ENCODE measurements at regions not wholly inside any gene's neighbourhood (a gene's known extent, or its start where the extent isn't known, plus 50 kb on each side); places are given as distances from the start of the nearest gene placed in this dataset.
"Not testable (repeated sequence)": the region's sequence is repeated elsewhere in the genome, so short reads cannot be mapped to it uniquely, and the experiment has no call there.

- no peaks in the 10 kb centered on the region for H3K9me3 ChIP-seq (ENCODE audit: control insufficient read depth, insufficient read depth, low read depth, low read length)
- in situ Hi-C loops (cut with HindIII; ENCODE audit: low pct_unique_long_range_greater_than_20kb, low sequenced_read_pairs) (no loop called here), intact Hi-C loops (cut with micrococcal nuclease; ENCODE audit: unreplicated experiment) (no loop called here)
- no peaks in the 10 kb centered on the region for H3K4me1 ChIP-seq (ENCODE audit: control insufficient read depth, insufficient read depth, low read length)
- ATAC-seq = no peak
- no peaks in the 10 kb centered on the region for H3K27me3 ChIP-seq (ENCODE audit: control insufficient read depth, insufficient read depth, low read length)
- POLR2A ChIA-PET = no interaction called here
- H3K27ac ChIP-seq (ENCODE audit: low read length) = no peak overlapping the region
- CTCF ChIA-PET = no interaction called here
- no peak for DNase-seq (ENCODE audit: low read depth, low spot score)
- no peak overlapping the region for H3K4me3 ChIP-seq (ENCODE audit: low read depth in 2 of 2, low read length in 2 of 2)
- TF ChIP-seq, protein P1, sequence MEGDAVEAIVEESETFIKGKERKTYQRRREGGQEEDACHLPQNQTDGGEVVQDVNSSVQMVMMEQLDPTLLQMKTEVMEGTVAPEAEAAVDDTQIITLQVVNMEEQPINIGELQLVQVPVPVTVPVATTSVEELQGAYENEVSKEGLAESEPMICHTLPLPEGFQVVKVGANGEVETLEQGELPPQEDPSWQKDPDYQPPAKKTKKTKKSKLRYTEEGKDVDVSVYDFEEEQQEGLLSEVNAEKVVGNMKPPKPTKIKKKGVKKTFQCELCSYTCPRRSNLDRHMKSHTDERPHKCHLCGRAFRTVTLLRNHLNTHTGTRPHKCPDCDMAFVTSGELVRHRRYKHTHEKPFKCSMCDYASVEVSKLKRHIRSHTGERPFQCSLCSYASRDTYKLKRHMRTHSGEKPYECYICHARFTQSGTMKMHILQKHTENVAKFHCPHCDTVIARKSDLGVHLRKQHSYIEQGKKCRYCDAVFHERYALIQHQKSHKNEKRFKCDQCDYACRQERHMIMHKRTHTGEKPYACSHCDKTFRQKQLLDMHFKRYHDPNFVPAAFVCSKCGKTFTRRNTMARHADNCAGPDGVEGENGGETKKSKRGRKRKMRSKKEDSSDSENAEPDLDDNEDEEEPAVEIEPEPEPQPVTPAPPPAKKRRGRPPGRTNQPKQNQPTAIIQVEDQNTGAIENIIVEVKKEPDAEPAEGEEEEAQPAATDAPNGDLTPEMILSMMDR (IDR thresholded peaks at IDR 0.05) = no peak
- TF ChIP-seq SIN3A (IDR thresholded peaks at IDR 0.05; ENCODE audit: borderline replicate concordance, insufficient read depth, low read depth, low read length) (no peak), TCF7L2 (IDR thresholded peaks at IDR 0.05; ENCODE audit: low read depth, low read length) (no peak), POLR2AphosphoS5 (IDR thresholded peaks at IDR 0.05; ENCODE audit: low read depth, low read length) (no peak)
- TF ChIP-seq, protein P2, sequence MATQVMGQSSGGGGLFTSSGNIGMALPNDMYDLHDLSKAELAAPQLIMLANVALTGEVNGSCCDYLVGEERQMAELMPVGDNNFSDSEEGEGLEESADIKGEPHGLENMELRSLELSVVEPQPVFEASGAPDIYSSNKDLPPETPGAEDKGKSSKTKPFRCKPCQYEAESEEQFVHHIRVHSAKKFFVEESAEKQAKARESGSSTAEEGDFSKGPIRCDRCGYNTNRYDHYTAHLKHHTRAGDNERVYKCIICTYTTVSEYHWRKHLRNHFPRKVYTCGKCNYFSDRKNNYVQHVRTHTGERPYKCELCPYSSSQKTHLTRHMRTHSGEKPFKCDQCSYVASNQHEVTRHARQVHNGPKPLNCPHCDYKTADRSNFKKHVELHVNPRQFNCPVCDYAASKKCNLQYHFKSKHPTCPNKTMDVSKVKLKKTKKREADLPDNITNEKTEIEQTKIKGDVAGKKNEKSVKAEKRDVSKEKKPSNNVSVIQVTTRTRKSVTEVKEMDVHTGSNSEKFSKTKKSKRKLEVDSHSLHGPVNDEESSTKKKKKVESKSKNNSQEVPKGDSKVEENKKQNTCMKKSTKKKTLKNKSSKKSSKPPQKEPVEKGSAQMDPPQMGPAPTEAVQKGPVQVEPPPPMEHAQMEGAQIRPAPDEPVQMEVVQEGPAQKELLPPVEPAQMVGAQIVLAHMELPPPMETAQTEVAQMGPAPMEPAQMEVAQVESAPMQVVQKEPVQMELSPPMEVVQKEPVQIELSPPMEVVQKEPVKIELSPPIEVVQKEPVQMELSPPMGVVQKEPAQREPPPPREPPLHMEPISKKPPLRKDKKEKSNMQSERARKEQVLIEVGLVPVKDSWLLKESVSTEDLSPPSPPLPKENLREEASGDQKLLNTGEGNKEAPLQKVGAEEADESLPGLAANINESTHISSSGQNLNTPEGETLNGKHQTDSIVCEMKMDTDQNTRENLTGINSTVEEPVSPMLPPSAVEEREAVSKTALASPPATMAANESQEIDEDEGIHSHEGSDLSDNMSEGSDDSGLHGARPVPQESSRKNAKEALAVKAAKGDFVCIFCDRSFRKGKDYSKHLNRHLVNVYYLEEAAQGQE (IDR thresholded peaks at IDR 0.05; ENCODE audit: insufficient read depth in 1 of 2, low read depth in 2 of 2, low read length in 1 of 2) = no peak
- no TSS peak for BruUV-seq (replicated peaks)
- no peaks in the 10 kb centered on the region for H3K36me3 ChIP-seq (ENCODE audit: control insufficient read depth, insufficient read depth, low read length)
Observed at GRCh38 chr6:80489911-80490635, 383.6 kb downstream of the BCKDHB start.

DNA sequence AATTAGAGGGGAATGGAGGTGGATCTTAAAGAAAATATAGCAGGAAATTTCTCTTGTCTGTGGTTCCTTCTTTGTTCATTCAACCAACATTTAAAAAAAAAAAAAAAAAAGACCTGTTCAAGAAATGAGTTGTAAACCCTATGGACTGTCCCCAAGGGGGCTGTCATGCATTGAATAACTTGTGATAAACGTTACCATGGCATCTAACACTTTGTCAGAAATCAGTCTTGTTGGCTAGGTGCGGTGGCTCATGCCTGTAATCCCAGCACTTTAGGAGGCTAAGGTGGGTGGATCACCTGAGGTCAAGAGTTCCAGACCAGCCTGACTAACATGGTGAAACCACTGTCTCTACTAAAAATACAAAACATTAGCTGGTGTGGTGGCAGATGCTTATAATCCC, 381.7 kb downstream of the BCKDHB start:
- POLR2A ChIA-PET = no interaction called here

GRCh38 chr6:80485494-80485893, 379.0 kb downstream of the BCKDHB start:
- H3K27me3 ChIP-seq (ENCODE audit: control insufficient read depth, insufficient read depth, low read length); POLR2A ChIA-PET; H3K27ac ChIP-seq (ENCODE audit: low read length); in situ Hi-C loops (cut with HindIII; ENCODE audit: low pct_unique_long_range_greater_than_20kb, low sequenced_read_pairs); BruUV-seq (replicated peaks); H3K36me3 ChIP-seq (ENCODE audit: control insufficient read depth, insufficient read depth, low read length); H3K4me1 ChIP-seq (ENCODE audit: control insufficient read depth, insufficient read depth, low read length); H3K4me3 ChIP-seq (ENCODE audit: low read depth in 2 of 2, low read length in 2 of 2); intact Hi-C loops (cut with micrococcal nuclease; ENCODE audit: unreplicated experiment); CTCF ChIA-PET; H3K9me3 ChIP-seq (ENCODE audit: control insufficient read depth, insufficient read depth, low read depth, low read length); DNase-seq (ENCODE audit: low read depth, low spot score); ATAC-seq: not testable (repeated sequence)

More for the DNA sequence above, 381.7 kb downstream of the BCKDHB start:
- H3K27me3 ChIP-seq (ENCODE audit: control insufficient read depth, insufficient read depth, low read length) = no peaks in the 10 kb centered on the region
- ATAC-seq (no peak), DNase-seq (ENCODE audit: low read depth, low spot score) (no peak)
- in situ Hi-C loops (cut with HindIII; ENCODE audit: low pct_unique_long_range_greater_than_20kb, low sequenced_read_pairs) = no loop called here
- no peak for TF ChIP-seq POLR2AphosphoS5 (IDR thresholded peaks at IDR 0.05; ENCODE audit: low read depth, low read length)
- TF ChIP-seq, protein P2 (IDR thresholded peaks at IDR 0.05; ENCODE audit: insufficient read depth in 1 of 2, low read depth in 2 of 2, low read length in 1 of 2) = no peak
- TF ChIP-seq, protein P1 (IDR thresholded peaks at IDR 0.05) = no peak
- TF ChIP-seq SIN3A (IDR thresholded peaks at IDR 0.05; ENCODE audit: borderline replicate concordance, insufficient read depth, low read depth, low read length) = no peak
- TF ChIP-seq TCF7L2 (IDR thresholded peaks at IDR 0.05; ENCODE audit: low read depth, low read length) = no peak
- intact Hi-C loops (cut with micrococcal nuclease; ENCODE audit: unreplicated experiment) = no loop called here
- H3K4me3 ChIP-seq (ENCODE audit: low read depth in 2 of 2, low read length in 2 of 2) = no peak overlapping the region
- H3K9me3 ChIP-seq (ENCODE audit: control insufficient read depth, insufficient read depth, low read depth, low read length) = no peaks in the 10 kb centered on the region
- H3K4me1 ChIP-seq (ENCODE audit: control insufficient read depth, insufficient read depth, low read length) = no peaks in the 10 kb centered on the region
- H3K36me3 ChIP-seq (ENCODE audit: control insufficient read depth, insufficient read depth, low read length) = no peaks in the 10 kb centered on the region
- H3K27ac ChIP-seq (ENCODE audit: low read length) = no peak overlapping the region
- no TSS peak for BruUV-seq (replicated peaks)
- CTCF ChIA-PET = no interaction called here
